IPS-20b (cell line): ENCODE measurements at regions not wholly inside any gene's neighbourhood (a gene's known extent, or its start where the extent isn't known, plus 50 kb on each side); places are given as distances from the start of the nearest gene placed in this dataset.
"Not testable (repeated sequence)": the region's sequence is repeated elsewhere in the genome, so short reads cannot be mapped to it uniquely, and the experiment has no call there.

Source experiments
- H3K27ac ChIP-seq: one replicate; pipeline ENCODE4 v1.5.1; 2013; ENCODE audit warnings: low read length
- H3K27me3 ChIP-seq: 2 replicates; pipeline ENCODE4 v1.6.1; 2013; ENCODE audit warnings: mild to moderate bottlenecking, low read length, inconsistent platforms; ENCODE audit not compliant: insufficient read depth
- H3K36me3 ChIP-seq: 2 replicates; pipeline ENCODE4 v1.6.1; 2013; ENCODE audit warnings: low read depth, mild to moderate bottlenecking, inconsistent platforms, low read length, moderate library complexity; ENCODE audit not compliant: insufficient read depth
- H3K4me1 ChIP-seq: 2 replicates; pipeline ENCODE4 v1.6.1; 2013; ENCODE audit warnings: mild to moderate bottlenecking, control low read depth, inconsistent platforms, low read length, moderate library complexity; ENCODE audit not compliant: insufficient read depth
- H3K4me3 ChIP-seq: 2 replicates; pipeline ENCODE4 v1.5.1; 2013; ENCODE audit warnings: mild to moderate bottlenecking, low read length, inconsistent platforms
- H3K9ac ChIP-seq: 2 replicates; pipeline ENCODE4 v1.6.1; 2013; ENCODE audit warnings: low read depth, mild to moderate bottlenecking, inconsistent platforms, low read length, moderate library complexity
- H3K9me3 ChIP-seq: 2 replicates; pipeline ENCODE4 v1.6.1; 2013; ENCODE audit warnings: mild to moderate bottlenecking, low read depth, low read length, inconsistent platforms; ENCODE audit not compliant: insufficient read depth

- no peaks in the 10 kb centered on the region for H3K27me3 ChIP-seq
- no peaks in the 10 kb centered on the region for H3K4me1 ChIP-seq
- H3K9ac ChIP-seq, result no peak overlapping the region
- H3K27ac ChIP-seq, result no peak overlapping the region
- H3K9me3 ChIP-seq, result no peaks in the 10 kb centered on the region
- no peak overlapping the region for H3K4me3 ChIP-seq
- no peaks in the 10 kb centered on the region for H3K36me3 ChIP-seq
These were observed 893.4 kb downstream of the DIAPH3 start for GRCh38 chr13:59270327-59270726.

GRCh38 chr13:59274958-59275727 lies 888.6 kb downstream of the DIAPH3 start:
- no peak overlapping the region for H3K9ac ChIP-seq
- H3K27ac ChIP-seq, result no peak overlapping the region
- H3K36me3 ChIP-seq, result no peaks in the 10 kb centered on the region
- H3K9me3 ChIP-seq, result no peaks in the 10 kb centered on the region
- peaks cover under 1% of the 10 kb centered on the region for H3K27me3 ChIP-seq
- H3K4me3 ChIP-seq, result no peak overlapping the region
- H3K4me1 ChIP-seq, result no peaks in the 10 kb centered on the region

GRCh38 chr13:59276436-59276835 lies 887.3 kb downstream of the DIAPH3 start:
- no peaks in the 10 kb centered on the region for H3K9me3 ChIP-seq
- H3K4me3 ChIP-seq, result no peak overlapping the region
- H3K9ac ChIP-seq, result no peak overlapping the region
- no peaks in the 10 kb centered on the region for H3K36me3 ChIP-seq
- peaks cover 13% of the 10 kb centered on the region for H3K27me3 ChIP-seq
- no peaks in the 10 kb centered on the region for H3K4me1 ChIP-seq
- H3K27ac ChIP-seq, result no peak overlapping the region

GRCh38 chr13:59277106-59277505 lies 886.6 kb downstream of the DIAPH3 start:
- Histone ChIP-seq H3K9me3 (no peaks in the 10 kb centered on the region), H3K36me3 (no peaks in the 10 kb centered on the region), H3K9ac (no peak overlapping the region), H3K4me1 (no peaks in the 10 kb centered on the region), H3K27me3 (peaks cover 15% of the 10 kb centered on the region), H3K4me3 (no peak overlapping the region), H3K27ac (no peak overlapping the region)

GRCh38 chr13:59279028-59279427 lies 884.7 kb downstream of the DIAPH3 start:
- no peak overlapping the region for H3K27ac ChIP-seq
- no peak overlapping the region for H3K9ac ChIP-seq
- H3K9me3 ChIP-seq, result no peaks in the 10 kb centered on the region
- H3K27me3 ChIP-seq, result peaks cover 22% of the 10 kb centered on the region
- H3K36me3 ChIP-seq, result no peaks in the 10 kb centered on the region
- no peak overlapping the region for H3K4me3 ChIP-seq
- H3K4me1 ChIP-seq, result no peaks in the 10 kb centered on the region

GRCh38 chr13:59279576-59279975 lies 884.2 kb downstream of the DIAPH3 start:
- no peak overlapping the region for H3K4me3 ChIP-seq
- H3K9ac ChIP-seq, result no peak overlapping the region
- no peaks in the 10 kb centered on the region for H3K4me1 ChIP-seq
- peaks cover 22% of the 10 kb centered on the region for H3K27me3 ChIP-seq
- no peaks in the 10 kb centered on the region for H3K9me3 ChIP-seq
- H3K27ac ChIP-seq, result no peak overlapping the region
- H3K36me3 ChIP-seq, result no peaks in the 10 kb centered on the region

GRCh38 chr13:59280297-59280696 lies 883.4 kb downstream of the DIAPH3 start:
- H3K36me3 ChIP-seq, result no peaks in the 10 kb centered on the region
- H3K27ac ChIP-seq, result no peak overlapping the region
- no peak overlapping the region for H3K9ac ChIP-seq
- H3K9me3 ChIP-seq, result no peaks in the 10 kb centered on the region
- no peaks in the 10 kb centered on the region for H3K4me1 ChIP-seq
- peaks cover 22% of the 10 kb centered on the region for H3K27me3 ChIP-seq
- no peak overlapping the region for H3K4me3 ChIP-seq

- Histone ChIP-seq H3K9ac (no peak overlapping the region), H3K4me3 (no peak overlapping the region), H3K27ac (no peak overlapping the region), H3K4me1 (no peaks in the 10 kb centered on the region), H3K9me3 (no peaks in the 10 kb centered on the region), H3K36me3 (no peaks in the 10 kb centered on the region), H3K27me3 (peaks cover 22% of the 10 kb centered on the region)
These were observed 882.3 kb downstream of the DIAPH3 start for GRCh38 chr13:59281453-59281852.

- not testable (repeated sequence) for H3K9me3 ChIP-seq
These were observed 871.5 kb downstream of the DIAPH3 start for GRCh38 chr13:59292240-59292639.

GRCh38 chr13:59299584-59299983 lies 864.1 kb downstream of the DIAPH3 start:
- Histone ChIP-seq H3K36me3 (no peaks in the 10 kb centered on the region), H3K4me3 (no peak overlapping the region), H3K9me3 (no peaks in the 10 kb centered on the region), H3K9ac (no peak overlapping the region), H3K4me1 (no peaks in the 10 kb centered on the region), H3K27me3 (no peaks in the 10 kb centered on the region), H3K27ac (no peak overlapping the region)

More at GRCh38 chr13:59292240-59292639, 871.5 kb downstream of the DIAPH3 start:
- H3K27me3 ChIP-seq, H3K27ac ChIP-seq, H3K36me3 ChIP-seq, H3K9ac ChIP-seq, H3K4me3 ChIP-seq, H3K4me1 ChIP-seq: not testable (repeated sequence)

GRCh38 chr13:59300355-59301173 lies 863.2 kb downstream of the DIAPH3 start:
- H3K27me3 ChIP-seq, result no peaks in the 10 kb centered on the region
- no peak overlapping the region for H3K27ac ChIP-seq
- no peaks in the 10 kb centered on the region for H3K36me3 ChIP-seq
- no peak overlapping the region for H3K9ac ChIP-seq
- H3K4me3 ChIP-seq, result no peak overlapping the region
- H3K9me3 ChIP-seq, result no peaks in the 10 kb centered on the region
- H3K4me1 ChIP-seq, result no peaks in the 10 kb centered on the region

GRCh38 chr13:59301174-59301567 lies 862.6 kb downstream of the DIAPH3 start:
- H3K4me3 ChIP-seq, result no peak overlapping the region
- H3K27me3 ChIP-seq, result no peaks in the 10 kb centered on the region
- no peak overlapping the region for H3K9ac ChIP-seq
- H3K27ac ChIP-seq, result no peak overlapping the region
- H3K4me1 ChIP-seq, result no peaks in the 10 kb centered on the region
- no peaks in the 10 kb centered on the region for H3K36me3 ChIP-seq
- no peaks in the 10 kb centered on the region for H3K9me3 ChIP-seq
